OCI-LY3 (cell line): ENCODE measurements at regions not wholly inside any gene's neighbourhood (a gene's known extent, or its start where the extent isn't known, plus 50 kb on each side); places are given as distances from the start of the nearest gene placed in this dataset.

Experiments
- CTCF ChIP-seq: fragments of 200-600, 300-600 bp; sonication (generic); IDR thresholded peaks from 2 replicates; pipeline ENCODE4 v1.5.1; 2014; ENCODE audit warnings: antibody characterized with exemption, low read length, low read depth
- EZH2phosphoT487 ChIP-seq: fragments of 200-600 bp; shearing (Covaris generic); IDR thresholded peaks from 2 replicates; pipeline ENCODE4 v1.6.1; 2018; ENCODE audit warnings: antibody characterized with exemption, mixed run types, low read depth

GRCh38 chr13:54337540-54337939, 1308.9 kb downstream of the OLFM4 start:
- TF ChIP-seq CTCF (no peak), EZH2phosphoT487 (no peak)
